GM19452 (cell line): ENCODE measurements at regions not wholly inside any gene's neighbourhood (a gene's known extent, or its start where the extent isn't known, plus 50 kb on each side); places are given as distances from the start of the nearest gene placed in this dataset.
"Not testable (repeated sequence)": the region's sequence is repeated elsewhere in the genome, so short reads cannot be mapped to it uniquely, and the experiment has no call there.

ENCODE experiments used
- ATAC-seq: cut with Tn5 transposase; IDR thresholded peaks from one replicate; pipeline ENCODE4 v1.9.1; 2021; ENCODE audit not compliant: unreplicated experiment

- ATAC-seq, result no peak
These were observed 95.1 kb downstream of the RPAP3 start for GRCh38 chr12:47610686-47611252.

- ATAC-seq, result no peak
These were observed 96.0 kb downstream of the RPAP3 start for GRCh38 chr12:47609806-47610205.

- ATAC-seq, result not testable (repeated sequence)
These were observed 97.2 kb downstream of the RPAP3 start for GRCh38 chr12:47608671-47609070.

- no peak for ATAC-seq
These were observed 101.5 kb downstream of the RPAP3 start for GRCh38 chr12:47604221-47604873.

GRCh38 chr12:47602949-47603558 is 102.8 kb downstream of the RPAP3 start:
- ATAC-seq, result no peak

GRCh38 chr12:47602325-47602724 is 103.5 kb downstream of the RPAP3 start:
- no peak for ATAC-seq

- no peak for ATAC-seq
These were observed 104.8 kb downstream of the RPAP3 start for GRCh38 chr12:47601071-47601470.

- ATAC-seq, result no peak
These were observed 114.0 kb downstream of the RPAP3 start for GRCh38 chr12:47591795-47592194.

- no peak for ATAC-seq
These were observed 114.5 kb downstream of the RPAP3 start for GRCh38 chr12:47591361-47591791.

GRCh38 chr12:47590771-47591360 is 115.0 kb downstream of the RPAP3 start:
- no peak for ATAC-seq

- ATAC-seq, result no peak
These were observed 118.7 kb downstream of the RPAP3 start for GRCh38 chr12:47586952-47587669.

GRCh38 chr12:47585507-47585906 is 120.3 kb downstream of the RPAP3 start:
- no peak for ATAC-seq

GRCh38 chr12:47578836-47579235 is 127.0 kb downstream of the RPAP3 start:
- no peak for ATAC-seq

GRCh38 chr12:47577206-47577989 is 128.4 kb downstream of the RPAP3 start:
- ATAC-seq, result no peak

GRCh38 chr12:47576289-47576945 is 129.4 kb downstream of the RPAP3 start:
- no peak for ATAC-seq

GRCh38 chr12:47574252-47575021 is 131.4 kb downstream of the RPAP3 start:
- ATAC-seq, result no peak

- ATAC-seq, result no peak
These were observed 132.6 kb downstream of the RPAP3 start for GRCh38 chr12:47573146-47573659.

GRCh38 chr12:47570151-47570550 is 135.7 kb downstream of the RPAP3 start:
- no peak for ATAC-seq

- ATAC-seq, result no peak
These were observed 143.6 kb downstream of the RPAP3 start for GRCh38 chr12:47562201-47562600.
